ENCODE measurements at regions not wholly inside any gene's neighbourhood (a gene's known extent, or its start where the extent isn't known, plus 50 kb on each side); places are given as distances from the start of the nearest gene placed in this dataset.
"Not testable (repeated sequence)": the region's sequence is repeated elsewhere in the genome, so short reads cannot be mapped to it uniquely, and the experiment has no call there.

DNA sequence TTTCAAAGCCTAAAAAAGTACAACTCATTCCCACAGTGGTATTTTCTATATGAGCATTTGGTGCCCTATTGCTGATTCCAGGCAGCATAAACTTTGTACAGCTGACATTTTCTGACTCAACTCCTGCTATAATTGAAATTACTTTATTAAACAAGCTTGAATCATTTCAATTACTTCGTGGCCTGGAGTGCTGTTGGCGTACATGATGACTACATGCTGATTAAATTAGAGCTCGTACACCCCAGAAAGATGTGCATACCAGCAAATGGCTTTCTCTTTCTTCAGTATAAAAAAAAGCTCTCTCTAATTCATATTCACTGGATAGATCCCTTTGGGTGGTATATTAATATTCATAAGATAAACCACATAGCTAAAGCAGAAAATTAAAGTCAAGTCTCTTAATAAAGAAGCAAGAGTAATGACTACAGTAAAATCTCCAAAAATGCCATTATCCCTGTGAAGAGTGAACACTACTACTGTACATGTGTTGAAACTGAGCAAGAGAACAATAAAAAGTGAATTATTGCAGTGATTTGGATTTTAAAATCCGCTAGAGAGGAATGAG, 245.0 kb upstream of the IGFBP7 start:
- no peak for DNase-seq (ENCODE audit: low spot score)
- intact Hi-C loops (cut with DNase I), result no loop called here

GRCh38 chr4:57351731-57352130, 241.5 kb upstream of the IGFBP7 start:
- DNase-seq (ENCODE audit: low spot score), result no peak
- intact Hi-C loops (cut with DNase I), result no loop called here

- no peak for DNase-seq (ENCODE audit: low spot score)
- intact Hi-C loops (cut with DNase I), result loop anchor here in 1 of 2 donors (5.0 kb wide), 1 partner anchor 618 kb away; no protein-coding TSS in a partner anchor
These were observed 234.1 kb upstream of the IGFBP7 start for GRCh38 chr4:57344296-57344695.

- intact Hi-C loops (cut with DNase I), result loop anchor here in 1 of 2 donors (5.0 kb wide), 1 partner anchor 620 kb away; no protein-coding TSS in a partner anchor
These were observed 232.2 kb upstream of the IGFBP7 start for GRCh38 chr4:57342411-57342810.

DNA sequence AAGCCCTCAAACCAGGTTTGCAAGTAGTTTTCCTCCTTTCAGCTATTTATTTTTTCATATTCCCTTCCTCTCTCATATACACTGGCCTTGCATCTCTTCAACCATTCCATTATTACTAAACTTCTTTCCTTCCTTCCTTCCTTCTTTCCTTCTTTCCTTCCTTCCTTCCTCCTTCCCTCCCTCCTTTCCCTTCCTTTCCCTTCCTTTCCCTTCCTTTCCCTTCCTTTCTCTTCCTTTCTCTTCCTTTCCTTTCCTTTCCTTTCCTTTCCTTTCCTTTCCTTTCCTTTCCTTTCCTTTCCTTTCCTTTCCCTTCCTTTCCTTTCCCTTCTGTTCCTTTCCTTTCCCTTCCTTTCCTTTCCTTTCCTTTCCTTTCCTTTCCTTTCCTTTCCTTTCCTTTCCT, 228.7 kb upstream of the IGFBP7 start:
- intact Hi-C loops (cut with DNase I); DNase-seq (ENCODE audit: low spot score): not testable (repeated sequence)

More at GRCh38 chr4:57342411-57342810, 232.2 kb upstream of the IGFBP7 start:
- DNase-seq (ENCODE audit: low spot score), result no peak

- intact Hi-C loops (cut with DNase I), result no loop called here
- DNase-seq (ENCODE audit: low spot score), result no peak
These were observed 223.5 kb upstream of the IGFBP7 start for GRCh38 chr4:57333684-57334083.

DNA sequence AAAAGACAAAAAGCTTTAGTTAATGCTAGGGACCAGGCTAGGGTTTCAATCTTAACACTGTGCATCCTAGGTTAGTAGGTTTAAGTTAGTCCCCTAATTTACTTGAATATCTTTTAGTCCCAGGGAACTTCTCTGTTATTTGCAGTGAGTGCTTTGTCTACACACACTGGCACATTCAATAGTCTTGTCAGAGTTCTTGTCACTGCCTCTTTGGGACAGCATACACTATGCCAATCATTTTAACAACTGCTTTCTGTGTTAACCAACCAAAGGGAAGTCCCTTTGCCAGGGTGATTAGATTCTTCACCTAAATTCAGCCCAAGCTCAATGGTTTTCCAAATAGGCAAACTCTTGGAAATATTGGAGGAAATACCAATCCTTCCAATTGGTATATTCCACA, 221.8 kb upstream of the IGFBP7 start:
- intact Hi-C loops (cut with DNase I), result no loop called here

GRCh38 chr4:57329279-57329678, 219.1 kb upstream of the IGFBP7 start:
- intact Hi-C loops (cut with DNase I), result no loop called here
- no peak for DNase-seq (ENCODE audit: low spot score)

More for the DNA sequence above, 221.8 kb upstream of the IGFBP7 start:
- no peak for DNase-seq (ENCODE audit: low spot score)

DNA sequence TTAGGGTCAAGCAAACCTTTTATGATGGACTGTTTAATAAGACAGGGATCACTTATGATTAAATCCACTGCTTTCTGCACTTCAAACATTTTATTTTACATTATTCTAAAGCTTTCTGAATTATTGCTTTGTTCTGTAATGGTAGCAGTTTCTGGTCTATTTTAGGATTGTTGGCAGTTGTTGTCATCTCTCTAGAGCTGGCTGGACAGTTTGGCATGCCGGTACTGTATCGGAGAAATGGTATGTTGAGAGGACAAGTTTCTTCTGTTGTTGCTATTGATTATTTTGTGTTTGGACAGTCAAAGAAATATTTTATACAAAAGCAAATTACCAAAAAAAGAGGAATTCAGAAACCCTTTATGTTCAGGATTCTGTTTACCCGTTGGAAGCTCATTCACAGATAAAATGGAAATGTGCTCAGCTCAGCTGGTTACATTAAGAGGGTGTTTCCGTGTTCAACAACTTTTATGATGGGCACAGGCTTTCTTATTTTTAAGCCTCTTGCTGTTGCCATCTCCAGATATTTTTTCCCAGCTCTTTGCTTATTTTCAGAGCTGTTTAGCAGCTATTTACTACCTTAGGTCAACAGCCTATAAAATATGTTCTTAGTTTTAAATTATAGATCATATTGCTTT, 214.6 kb upstream of the IGFBP7 start:
- intact Hi-C loops (cut with DNase I), result no loop called here
- no peak for DNase-seq (ENCODE audit: low spot score)

- DNase-seq (ENCODE audit: low spot score), result no peak
- intact Hi-C loops (cut with DNase I), result no loop called here
These were observed 210.7 kb upstream of the IGFBP7 start for GRCh38 chr4:57320849-57321248.

DNA sequence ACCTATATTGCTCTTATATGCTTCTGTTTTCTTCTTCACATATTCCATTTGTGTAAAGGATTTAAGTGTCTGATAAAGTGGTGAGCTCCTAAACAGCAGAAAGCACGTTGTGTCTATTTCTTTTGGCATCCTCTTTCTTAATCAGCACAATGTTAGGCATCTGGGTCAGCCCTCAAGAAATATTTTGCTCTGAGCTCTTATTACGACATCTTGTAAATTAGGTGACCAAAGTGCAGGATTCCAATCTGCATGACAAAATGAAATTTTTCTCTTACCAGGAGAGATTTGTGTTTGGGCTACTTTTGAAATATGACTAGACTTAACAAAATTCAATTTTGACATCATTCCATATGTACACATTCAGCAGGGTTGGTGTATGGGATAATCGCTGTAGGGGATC, 210.0 kb upstream of the IGFBP7 start:
- intact Hi-C loops (cut with DNase I), result no loop called here
- no peak for DNase-seq (ENCODE audit: low spot score)

DNA sequence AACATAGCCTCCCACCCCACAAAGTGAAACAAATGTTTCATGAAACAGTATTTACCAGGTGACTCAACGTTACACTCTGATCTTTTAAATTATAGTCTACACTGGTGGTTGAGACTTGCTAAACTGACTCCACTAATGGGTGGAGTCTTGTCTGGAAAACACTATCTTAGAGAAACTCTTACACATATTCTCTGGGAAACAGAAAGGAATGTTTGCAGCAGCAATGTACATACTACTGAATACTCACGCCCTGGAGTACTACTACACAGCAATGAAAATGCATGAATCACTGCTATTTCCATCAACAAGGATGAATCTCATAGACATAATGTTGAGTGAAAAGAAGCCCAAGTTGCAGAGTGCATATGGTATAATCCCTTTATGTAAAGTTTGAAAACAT, 208.5 kb upstream of the IGFBP7 start:
- no peak for DNase-seq (ENCODE audit: low spot score)
- intact Hi-C loops (cut with DNase I), result no loop called here

GRCh38 chr4:57314636-57315035, 204.5 kb upstream of the IGFBP7 start:
- no peak for DNase-seq (ENCODE audit: low spot score)
- intact Hi-C loops (cut with DNase I), result no loop called here

DNA sequence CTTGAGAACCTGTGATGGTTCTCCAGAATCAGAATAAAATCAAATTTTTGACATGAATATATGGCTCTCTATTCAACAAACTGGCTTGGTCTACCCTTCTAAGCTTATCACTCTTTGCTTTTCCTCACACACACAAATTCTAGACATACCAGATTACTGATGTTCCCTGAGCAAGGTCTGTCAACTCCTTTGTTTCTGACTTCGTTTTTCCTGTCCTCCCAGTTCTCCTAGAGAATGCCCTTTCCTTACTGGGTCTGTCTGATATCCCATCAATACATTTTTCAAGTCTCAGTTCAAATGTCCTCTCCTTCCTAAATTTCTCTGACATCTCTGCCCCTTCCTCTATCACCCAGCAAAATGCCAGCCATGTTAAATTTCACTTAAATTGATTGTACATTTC, 202.1 kb upstream of the IGFBP7 start:
- no peak for DNase-seq (ENCODE audit: low spot score)
- intact Hi-C loops (cut with DNase I), result no loop called here

DNA sequence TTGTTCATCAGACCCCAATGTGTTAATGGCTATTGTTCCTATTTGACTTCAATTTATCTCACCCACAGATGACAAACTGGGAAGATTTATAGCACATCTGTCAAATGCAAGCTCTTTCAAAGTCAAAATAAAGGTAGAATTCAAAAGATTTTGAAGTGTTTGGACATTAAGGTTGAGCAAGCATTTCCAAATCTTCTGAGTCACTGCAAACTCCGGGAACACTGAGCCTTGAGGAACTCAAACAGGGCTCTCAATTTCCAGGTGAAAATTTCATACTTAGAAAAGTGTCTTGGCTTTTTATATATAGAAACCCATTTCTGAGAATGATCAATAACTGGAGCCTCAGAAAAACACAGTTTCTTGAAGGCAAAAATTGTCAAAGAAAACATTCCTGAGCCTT, 199.5 kb upstream of the IGFBP7 start:
- DNase-seq (ENCODE audit: low spot score), result no peak
- intact Hi-C loops (cut with DNase I), result no loop called here

DNA sequence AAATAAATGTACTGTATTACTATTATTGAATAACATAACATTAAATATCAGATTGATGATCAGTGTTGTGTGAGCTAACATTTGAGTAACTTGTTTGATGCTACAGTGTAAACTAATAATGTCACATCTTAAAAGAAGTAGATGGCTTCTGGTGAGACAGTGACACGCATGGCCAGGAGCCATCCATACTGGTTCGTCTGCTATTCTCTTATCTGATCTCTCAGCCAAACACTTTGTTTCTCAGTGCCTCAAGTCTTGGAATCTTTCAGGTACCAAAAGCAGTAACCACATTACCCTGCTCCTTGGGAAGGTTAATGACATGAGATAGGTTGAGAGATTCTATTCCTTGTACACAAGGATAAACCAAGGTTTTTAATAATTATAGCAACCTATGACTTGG, 198.1 kb upstream of the IGFBP7 start:
- intact Hi-C loops (cut with DNase I), result no loop called here
- no peak for DNase-seq (ENCODE audit: low spot score)

GRCh38 chr4:57305836-57306235, 195.7 kb upstream of the IGFBP7 start:
- DNase-seq (ENCODE audit: low spot score), result no peak
- intact Hi-C loops (cut with DNase I), result no loop called here

- DNase-seq (ENCODE audit: low spot score), result no peak
- intact Hi-C loops (cut with DNase I), result no loop called here
These were observed 193.0 kb upstream of the IGFBP7 start for GRCh38 chr4:57303012-57303751.

DNA sequence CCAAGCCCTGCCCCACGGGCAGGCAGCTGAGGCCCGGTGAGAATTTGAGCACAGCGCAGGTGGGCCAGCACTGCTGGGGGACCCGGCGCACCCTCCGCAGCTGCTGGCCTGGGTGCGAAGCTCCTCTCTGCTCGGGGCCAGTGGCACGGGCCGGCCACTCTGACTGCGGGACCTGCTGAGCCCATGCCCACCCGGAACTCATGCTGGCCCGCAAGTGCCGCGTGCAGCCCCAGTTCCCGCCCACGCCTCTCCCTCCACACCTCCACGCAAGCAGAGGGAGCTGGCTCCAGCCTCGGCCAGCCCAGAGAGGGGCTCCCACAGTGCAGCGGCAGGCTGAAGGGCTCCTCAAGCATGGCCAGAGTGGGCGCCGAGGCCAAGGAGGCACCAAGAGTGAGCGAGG, 190.1 kb upstream of the IGFBP7 start:
- intact Hi-C loops (cut with DNase I); DNase-seq (ENCODE audit: low spot score): not testable (repeated sequence)

DNA sequence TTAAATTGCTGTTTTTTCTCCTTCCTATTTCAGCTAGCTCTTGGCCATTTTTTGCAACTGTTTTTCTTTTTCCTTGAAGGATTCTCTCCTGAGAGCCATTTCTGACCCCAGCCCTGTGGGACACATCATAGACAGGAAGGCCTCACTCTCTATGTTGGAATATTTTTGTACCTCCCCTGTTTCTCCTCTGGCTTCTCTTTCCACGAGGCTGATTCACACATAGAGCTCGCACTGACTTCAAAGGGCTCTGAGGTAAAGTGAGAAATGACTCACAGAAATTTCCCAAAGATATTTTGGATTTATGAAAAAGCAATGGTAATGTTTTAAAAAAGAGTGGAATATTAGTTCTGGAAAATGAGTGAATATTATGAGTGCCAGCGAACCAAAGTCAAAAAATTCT, 181.7 kb upstream of the IGFBP7 start:
- no peak for DNase-seq (ENCODE audit: low spot score)
- intact Hi-C loops (cut with DNase I), result no loop called here

Measured in posterior vena cava (tissue), 2 donors.